Activated CD4-positive, alpha-beta T cell treated with anti-CD3 and anti-CD28 coated beads, Interleukin-2, amount 50 U/mL, for 1 hour (primary cell): ENCODE measurements at regions not wholly inside any gene's neighbourhood (a gene's known extent, or its start where the extent isn't known, plus 50 kb on each side); places are given as distances from the start of the nearest gene placed in this dataset.
"Not testable (repeated sequence)": the region's sequence is repeated elsewhere in the genome, so short reads cannot be mapped to it uniquely, and the experiment has no call there.

Experiments used
- DNase-seq: peaks from one replicate; pipeline ENCODE4 v3.0.0-alpha.2; 2020

DNA sequence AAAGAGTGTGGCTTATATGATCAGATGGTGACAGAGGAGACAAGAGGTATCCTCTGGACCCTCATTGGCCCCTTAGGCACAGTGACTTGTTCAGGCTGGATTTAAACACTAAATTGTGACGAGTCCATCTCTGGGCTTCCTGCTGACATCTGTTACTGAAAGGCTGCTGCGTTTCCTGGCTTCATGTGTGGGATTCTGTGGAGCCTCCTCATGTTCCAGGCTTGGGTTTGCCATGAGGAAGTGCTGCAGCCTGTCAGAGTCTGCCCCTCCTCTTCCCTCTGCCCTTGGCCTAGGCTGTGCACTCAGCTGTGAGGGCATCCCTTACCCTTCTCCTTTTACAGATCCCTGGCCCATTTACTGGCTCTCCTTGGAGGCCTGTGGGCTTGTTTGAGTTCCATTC lies 159.1 kb upstream of the TTC29 start:
- DNase-seq, result no peak

GRCh38 chr4:147108409-147108808 lies 162.7 kb upstream of the TTC29 start:
- no peak for DNase-seq

- DNase-seq, result no peak
Measured at GRCh38 chr4:147109800-147110199, 164.1 kb upstream of the TTC29 start.

GRCh38 chr4:147110473-147111367 lies 165.1 kb upstream of the TTC29 start:
- DNase-seq, result no peak

GRCh38 chr4:147112196-147112595 lies 166.5 kb upstream of the TTC29 start:
- not testable (repeated sequence) for DNase-seq

DNA sequence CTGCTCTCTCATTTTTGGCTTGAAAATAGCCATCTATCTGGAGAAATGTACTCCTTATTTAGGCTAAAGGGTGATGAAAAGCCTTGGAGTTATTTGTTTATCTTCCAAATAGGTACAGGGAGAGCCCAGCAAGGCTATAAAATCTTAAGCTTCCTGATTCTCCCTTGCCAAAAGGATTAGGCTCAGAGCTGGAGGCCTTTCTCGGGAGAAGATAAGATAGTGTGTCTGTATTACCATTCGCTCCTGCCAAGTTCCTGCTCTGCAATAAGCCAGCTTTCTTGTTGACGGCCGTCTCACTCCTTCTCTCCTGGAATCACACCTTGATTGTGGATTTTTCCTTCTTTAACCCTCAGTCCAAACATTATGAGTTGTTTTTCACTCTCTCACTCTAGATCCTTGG lies 171.8 kb upstream of the TTC29 start:
- no peak for DNase-seq

GRCh38 chr4:147118528-147118927 lies 172.9 kb upstream of the TTC29 start:
- no peak for DNase-seq

- no peak for DNase-seq
Measured at GRCh38 chr4:147122685-147123084, 177.0 kb upstream of the TTC29 start.

DNA sequence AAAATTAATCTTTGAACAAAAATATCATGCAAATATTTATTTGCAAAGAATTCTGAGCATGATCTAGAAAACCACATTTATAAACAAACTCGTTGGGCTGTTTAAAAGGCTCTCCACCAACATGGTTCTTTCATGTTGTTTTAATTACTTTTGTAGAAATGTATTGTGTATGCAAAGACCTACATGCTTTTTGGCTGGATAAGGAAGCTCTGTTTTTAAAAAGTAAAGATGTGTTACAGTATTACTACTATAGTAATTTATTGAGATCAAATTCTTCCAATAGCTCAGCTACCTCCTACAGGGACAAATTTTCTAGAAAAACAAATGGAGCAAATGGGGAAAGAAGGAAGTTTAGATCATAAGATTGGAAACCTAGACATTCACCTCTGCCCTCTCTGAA lies 177.5 kb upstream of the TTC29 start:
- DNase-seq, result no peak

DNA sequence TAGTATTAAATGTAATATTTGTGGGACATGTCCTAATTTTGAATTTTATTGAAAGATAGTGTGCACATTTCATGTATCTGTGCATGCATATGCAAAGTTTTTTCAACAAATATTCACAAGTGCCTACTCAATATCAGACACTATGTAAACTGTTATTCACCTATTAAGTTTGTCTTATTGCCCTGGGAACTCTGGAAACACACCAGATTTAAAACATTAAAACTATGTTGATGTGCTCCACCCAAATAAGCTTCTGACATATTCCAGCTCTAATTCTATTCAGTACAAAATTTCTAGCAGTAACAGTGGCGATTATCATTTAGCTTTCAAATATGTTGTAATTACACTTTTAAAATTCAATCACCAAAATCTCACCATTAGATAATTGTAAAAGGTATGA lies 183.1 kb upstream of the TTC29 start:
- no peak for DNase-seq

- DNase-seq, result no peak
Measured at GRCh38 chr4:147129687-147130086, 184.0 kb upstream of the TTC29 start.

DNA sequence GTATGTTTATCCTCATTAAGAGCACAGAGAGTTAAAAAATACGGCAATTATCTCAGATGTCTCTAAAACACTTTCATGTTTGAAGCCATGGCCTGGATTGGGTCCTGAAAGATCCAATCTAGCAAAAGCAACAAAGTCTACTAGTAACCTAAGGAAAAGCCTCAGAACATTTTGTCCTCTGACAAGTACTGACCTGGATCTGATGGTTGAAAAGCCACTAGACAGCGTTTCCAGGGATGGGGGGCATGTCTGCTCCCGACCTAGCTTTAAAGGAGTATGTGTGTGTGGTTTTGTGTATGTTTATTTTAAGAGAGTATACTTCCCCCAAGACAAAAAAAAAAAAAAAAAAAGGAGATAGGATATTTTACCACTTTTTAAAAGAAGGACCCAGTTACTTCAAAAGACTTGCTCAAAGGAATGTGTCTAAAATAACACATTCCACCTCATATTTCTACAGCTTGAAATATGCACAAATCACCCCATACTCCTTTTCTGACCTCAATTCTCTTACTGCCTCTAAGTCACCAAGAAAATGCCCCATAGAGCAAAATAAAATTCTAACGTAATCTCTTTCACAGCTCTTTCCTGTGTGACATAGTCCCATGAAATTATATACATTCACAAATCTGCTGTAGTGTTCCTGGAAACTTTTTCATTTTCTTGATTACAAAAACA lies 189.0 kb upstream of the TTC29 start:
- no peak for DNase-seq

DNA sequence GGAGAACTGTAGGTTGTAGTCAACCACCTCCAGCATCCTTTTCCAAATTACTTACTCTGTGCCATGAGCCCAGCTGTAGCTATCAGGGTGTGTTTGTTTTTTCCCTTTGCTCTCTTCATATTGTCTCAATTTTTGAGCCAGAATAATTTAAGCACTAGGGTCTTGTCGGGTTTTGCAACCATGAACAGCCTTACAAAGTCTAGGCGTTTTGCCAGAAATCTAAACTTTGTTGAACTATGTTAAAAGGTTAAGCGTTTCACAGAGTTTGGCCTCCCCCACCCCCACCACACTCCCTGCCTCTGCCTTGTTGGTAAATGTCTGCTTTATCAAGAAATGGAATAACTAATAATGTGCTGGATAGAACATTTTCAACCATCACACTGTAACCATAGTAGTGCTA lies 190.6 kb upstream of the TTC29 start:
- DNase-seq, result no peak

- DNase-seq, result no peak
Measured at GRCh38 chr4:147136751-147137150, 191.1 kb upstream of the TTC29 start.

DNA sequence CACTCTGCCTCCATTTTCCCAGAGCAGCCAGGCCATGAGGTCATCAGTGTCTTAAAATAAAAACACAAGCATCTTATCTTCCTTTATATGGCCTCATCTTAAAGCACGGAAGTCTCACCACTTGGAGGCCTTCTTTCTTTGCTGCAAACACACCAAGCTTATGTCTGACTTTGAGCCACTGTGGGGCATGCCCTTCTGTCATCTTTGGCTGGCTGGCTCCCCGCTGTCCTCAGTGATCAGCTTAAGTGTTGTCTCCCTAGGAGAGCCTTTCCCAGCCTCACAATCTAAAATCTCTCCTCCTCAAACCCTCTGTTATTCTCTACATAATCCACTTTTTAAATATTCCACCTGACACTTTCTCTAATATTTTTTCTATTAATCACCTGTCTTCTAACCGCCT lies 191.6 kb upstream of the TTC29 start:
- DNase-seq, result no peak

- no peak for DNase-seq
Measured at GRCh38 chr4:147138171-147138570, 192.5 kb upstream of the TTC29 start.

- DNase-seq, result no peak
Measured at GRCh38 chr4:147139455-147140198, 194.0 kb upstream of the TTC29 start.

- DNase-seq, result no peak
Measured at GRCh38 chr4:147151763-147152162, 206.1 kb upstream of the TTC29 start.

DNA sequence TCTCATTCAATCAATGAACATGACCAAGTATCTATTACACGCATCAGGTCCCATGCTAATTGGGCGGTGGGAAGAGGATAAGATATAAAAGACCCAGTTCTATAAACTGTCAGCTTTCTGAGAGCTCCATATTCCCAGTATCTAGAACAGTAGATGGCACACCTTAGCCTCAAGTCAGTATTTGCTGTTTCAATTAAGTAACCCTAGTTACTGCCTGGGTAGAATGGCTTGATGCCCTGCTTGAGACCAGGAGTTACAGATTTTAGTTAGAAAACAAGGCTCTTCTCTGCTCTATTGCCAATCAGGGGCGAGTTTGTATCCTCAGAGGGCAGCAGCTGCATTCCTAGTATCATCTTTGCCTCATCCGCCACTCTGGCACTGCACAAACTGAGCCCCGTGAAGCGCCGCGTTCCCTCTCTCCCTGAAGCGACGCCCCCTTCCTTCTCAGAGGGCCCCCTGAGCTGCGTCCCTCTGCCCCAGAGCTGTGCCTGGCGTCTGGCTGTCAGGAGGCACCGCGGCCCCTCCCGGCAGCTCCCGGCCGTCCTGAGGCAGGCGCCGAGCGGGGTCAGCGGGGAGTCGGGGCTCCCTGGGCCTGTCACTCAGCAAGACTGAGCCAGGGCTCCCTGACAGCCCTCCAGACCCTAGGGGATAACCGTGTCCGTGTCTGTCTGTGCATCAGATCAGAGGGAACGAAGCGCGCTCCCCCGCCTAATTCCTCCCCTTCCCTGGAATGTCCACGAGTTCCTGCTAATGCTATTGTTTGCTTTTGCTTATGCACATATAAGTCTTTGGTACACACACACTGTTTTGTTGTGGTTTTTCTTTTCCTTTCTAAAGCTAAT lies 212.4 kb upstream of the TTC29 start:
- no peak for DNase-seq

DNA sequence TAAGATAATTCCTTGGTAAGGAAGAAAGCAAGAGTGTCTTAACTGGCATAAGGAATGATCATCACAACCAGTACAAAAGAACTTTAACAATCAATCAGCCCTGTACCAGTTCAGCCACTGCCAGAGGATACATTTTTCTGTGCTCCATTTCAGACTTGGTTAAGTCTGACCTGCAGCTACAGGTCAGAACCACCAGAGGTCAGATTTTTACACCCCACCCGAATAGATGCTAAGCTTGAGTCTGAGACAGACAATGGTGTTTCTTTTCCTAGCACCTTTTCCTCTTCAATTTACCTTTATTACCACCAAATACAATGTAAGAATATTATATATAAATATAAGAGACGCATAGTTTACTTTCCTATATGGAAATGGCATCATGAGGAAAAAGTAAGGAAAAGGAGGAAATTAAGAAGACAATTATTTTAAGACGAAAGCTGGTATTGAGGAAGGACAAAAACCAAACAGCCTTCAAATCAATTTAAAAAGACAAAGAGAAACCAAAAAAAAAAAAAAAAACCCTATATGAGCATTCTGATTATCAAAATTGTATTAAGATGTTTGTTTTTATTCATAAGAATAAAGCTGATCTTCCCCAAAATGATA lies 215.3 kb upstream of the TTC29 start:
- no peak for DNase-seq

DNA sequence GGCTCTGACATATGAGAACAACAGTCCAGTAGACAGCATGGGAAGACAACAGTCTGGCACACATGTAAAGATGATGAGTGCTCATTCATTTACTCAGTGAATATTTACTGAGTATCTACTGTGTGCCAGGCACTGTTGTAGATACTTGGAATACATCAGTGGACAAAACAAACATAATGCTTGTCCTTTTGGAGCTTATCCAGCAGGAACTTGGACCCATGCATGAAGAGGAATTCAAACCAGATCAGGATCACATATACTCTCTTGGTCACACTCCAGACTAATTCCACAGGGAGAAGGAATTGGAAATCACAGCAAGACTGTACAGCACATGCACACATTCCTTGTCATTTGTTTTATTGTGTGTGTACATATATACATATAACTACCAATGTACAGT lies 217.6 kb upstream of the TTC29 start:
- DNase-seq, result no peak

DNA sequence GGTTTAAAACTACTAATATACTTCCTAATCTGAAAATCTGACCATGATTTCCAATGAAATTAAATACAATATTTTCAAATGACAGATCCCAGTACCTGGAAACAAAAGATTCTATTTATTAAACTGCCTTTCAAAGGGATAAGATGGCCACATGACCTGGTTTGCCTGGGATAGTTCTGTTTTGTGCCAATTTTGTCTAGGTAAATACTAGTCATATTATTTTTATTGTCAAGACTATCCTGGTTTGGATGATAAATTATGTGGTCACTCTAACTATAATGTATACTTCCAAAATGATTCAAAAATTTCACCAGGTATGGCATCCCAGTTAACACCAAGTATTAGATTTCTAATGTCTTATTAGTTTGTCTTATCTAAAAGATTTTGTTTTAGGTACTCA lies 222.5 kb upstream of the TTC29 start:
- DNase-seq, result not testable (repeated sequence)
